ENCODE measurements at regions not wholly inside any gene's neighbourhood (a gene's known extent, or its start where the extent isn't known, plus 50 kb on each side); places are given as distances from the start of the nearest gene placed in this dataset.

GRCh38 chr1:223048026-223048425, 95.0 kb downstream of the TLR5 start:
- TF ChIP-seq CTCF (IDR thresholded peaks at IDR 0.05; ENCODE audit: control extremely low read depth in 1 of 3, insufficient read depth in 1 of 3, low read depth in 1 of 3, low read length in 3 of 3) (no peak), RNF2 (IDR thresholded peaks at IDR 0.05; ENCODE audit: borderline replicate concordance, low read depth, low read length, missing control alignments, poor library complexity, severe bottlenecking) (no peak), MAFK (IDR thresholded peaks at IDR 0.05; ENCODE audit: low read depth, low read length) (no peak), PHF8 (conservative IDR thresholded peaks at IDR 0.05; ENCODE audit: low read depth, low read length) (no peak), BCL11A (IDR thresholded peaks at IDR 0.05; ENCODE audit: low read depth in 2 of 2, low read length in 2 of 2) (no peak), RAD21 (IDR thresholded peaks at IDR 0.05 in 1 of 2, conservative IDR thresholded peaks at IDR 0.05 in 1 of 2; ENCODE audit: low read depth in 2 of 2, low read length in 2 of 2) (no peak), TBP (IDR thresholded peaks at IDR 0.05; ENCODE audit: low read depth, low read length) (no peak), YY1 (IDR thresholded peaks at IDR 0.05; ENCODE audit: low read depth, low read length) (no peak), TAF1 (IDR thresholded peaks at IDR 0.05; ENCODE audit: low read depth, low read length) (no peak)
